AG20443 (cell line): ENCODE measurements at regions not wholly inside any gene's neighbourhood (a gene's known extent, or its start where the extent isn't known, plus 50 kb on each side); places are given as distances from the start of the nearest gene placed in this dataset.
"Not testable (repeated sequence)": the region's sequence is repeated elsewhere in the genome, so short reads cannot be mapped to it uniquely, and the experiment has no call there.

Experiments
- DNase-seq: peaks from one replicate; pipeline ENCODE4 v3.0.0; 2012; ENCODE audit warnings: low spot score, mixed read lengths

- peak; percentile 27 for DNase-seq
Measured at GRCh38 chr9:78714576-78714975, 417.7 kb downstream of the PSAT1 start.

DNA sequence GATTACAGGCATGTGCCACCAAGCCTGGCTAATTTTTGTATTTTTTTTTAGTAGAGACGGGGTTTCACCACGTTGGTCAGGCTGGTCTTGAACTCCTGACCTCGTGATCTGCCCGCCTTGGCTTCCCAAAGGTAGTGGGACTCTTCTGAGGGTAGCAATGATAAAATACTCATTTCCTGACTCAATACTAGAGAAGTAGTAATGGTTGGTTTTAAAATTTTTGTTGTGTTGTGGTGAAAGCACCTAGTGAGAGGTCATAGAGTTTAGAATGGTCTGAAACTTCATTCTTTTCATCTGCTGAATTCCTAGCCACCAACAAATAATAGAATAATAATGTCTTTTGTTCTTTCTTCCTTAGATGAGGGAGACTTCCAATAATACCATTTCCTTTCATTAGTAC, 422.1 kb downstream of the PSAT1 start:
- not testable (repeated sequence) for DNase-seq

GRCh38 chr9:78724896-78725295, 428.0 kb downstream of the PSAT1 start:
- no peak for DNase-seq

DNA sequence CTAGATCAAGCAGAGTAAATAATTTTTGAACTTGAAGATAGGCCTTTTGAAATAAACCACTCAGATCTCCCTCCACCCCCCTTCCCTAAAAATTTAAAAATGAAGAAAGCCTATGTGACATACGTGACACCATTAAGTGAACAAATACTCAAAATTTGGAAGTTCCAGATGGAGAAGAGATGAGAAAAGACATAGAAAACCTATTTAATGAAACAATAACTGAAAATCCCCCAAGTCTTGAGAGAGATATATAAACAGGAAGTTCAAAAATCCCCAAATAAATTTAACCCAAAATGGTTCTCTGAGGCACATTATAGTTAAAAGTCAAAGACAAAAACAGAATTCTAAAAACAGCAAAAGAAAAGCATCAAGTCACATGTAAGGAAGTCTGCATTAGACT, 428.6 kb downstream of the PSAT1 start:
- DNase-seq, result no peak

DNA sequence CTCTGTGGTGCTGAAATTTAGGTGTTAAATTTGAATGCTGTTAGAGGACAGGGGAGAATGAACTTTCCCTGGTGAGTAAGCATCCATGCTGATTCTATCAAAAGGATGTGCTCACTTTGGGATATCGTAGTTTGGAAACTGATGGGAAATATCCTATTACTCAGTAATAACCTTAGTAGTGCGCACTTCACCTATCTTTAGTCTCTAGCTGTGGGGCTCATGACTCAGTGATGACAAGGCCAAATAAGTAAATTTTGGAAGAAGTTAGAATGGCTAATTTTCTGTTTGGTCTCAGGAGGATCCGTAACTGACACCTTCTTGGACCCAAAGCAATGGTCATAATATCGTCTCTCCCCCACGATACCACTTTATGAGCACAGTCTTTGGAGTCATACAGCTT, 448.4 kb downstream of the PSAT1 start:
- no peak for DNase-seq

- no peak for DNase-seq
Measured at GRCh38 chr9:78746010-78746409, 449.1 kb downstream of the PSAT1 start.

DNA sequence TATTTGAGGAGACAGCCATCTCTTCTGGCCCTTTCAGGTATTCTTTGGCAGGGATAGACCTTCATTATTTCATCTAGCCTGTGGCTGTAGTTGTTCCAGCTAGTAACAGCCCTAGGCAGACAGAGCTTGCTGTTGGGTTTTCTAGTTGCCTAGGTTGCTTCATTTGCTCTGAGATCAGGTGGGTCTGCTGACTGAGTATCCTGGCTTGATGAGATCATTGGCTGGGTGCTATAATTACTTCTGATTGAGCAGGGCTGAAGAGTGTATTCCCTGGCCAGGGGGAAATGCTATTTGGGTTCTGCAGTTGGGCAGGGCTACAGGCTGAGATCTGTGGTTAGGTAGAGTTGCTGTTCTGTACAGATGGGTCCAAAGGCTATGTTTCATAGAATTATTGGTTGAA, 456.1 kb downstream of the PSAT1 start:
- DNase-seq, result no peak

- DNase-seq, result no peak
Measured at GRCh38 chr9:78756813-78757510, 460.0 kb downstream of the PSAT1 start.

DNA sequence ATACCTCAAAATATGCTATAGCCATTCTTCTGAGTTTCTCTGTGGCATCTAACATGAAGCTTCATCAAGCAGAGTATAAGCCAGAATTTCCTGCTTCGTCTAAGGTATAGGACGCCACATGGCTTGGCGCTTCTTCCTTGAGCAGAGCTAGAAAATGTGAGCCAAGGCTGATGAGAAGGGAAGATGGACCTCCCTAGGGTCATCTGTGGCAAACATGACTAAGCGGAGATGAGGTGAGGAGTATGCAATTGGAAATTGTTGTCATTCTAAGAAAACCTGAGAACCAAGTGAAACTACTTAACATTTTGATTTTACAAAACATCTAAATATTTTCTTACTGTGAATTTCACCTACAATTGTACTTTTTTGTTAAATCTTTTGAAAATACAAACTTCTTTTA, 466.5 kb downstream of the PSAT1 start:
- DNase-seq, result no peak

- no peak for DNase-seq
Measured at GRCh38 chr9:78765861-78766260, 468.9 kb downstream of the PSAT1 start.

DNA sequence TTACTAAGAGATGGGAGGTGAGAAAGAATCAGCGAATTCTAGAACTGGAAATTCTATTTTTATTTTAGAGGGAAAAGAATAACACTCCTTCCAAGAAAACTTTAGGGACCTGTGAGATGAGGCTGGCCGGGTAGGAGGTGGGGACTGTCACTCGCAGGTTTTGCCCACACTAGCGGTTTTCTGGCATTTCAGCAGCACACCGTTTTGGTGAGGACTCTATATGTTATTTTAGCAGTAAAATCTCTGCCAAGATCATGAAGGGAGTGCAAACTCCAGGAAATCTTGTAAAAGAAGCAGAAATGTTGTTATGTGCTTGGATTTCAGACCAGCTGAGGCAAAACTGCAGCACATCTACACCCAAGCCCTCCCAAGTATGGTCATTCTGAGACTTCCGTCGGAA, 470.6 kb downstream of the PSAT1 start:
- DNase-seq, result no peak

GRCh38 chr9:78769690-78770089, 472.8 kb downstream of the PSAT1 start:
- DNase-seq, result peak; percentile 52

DNA sequence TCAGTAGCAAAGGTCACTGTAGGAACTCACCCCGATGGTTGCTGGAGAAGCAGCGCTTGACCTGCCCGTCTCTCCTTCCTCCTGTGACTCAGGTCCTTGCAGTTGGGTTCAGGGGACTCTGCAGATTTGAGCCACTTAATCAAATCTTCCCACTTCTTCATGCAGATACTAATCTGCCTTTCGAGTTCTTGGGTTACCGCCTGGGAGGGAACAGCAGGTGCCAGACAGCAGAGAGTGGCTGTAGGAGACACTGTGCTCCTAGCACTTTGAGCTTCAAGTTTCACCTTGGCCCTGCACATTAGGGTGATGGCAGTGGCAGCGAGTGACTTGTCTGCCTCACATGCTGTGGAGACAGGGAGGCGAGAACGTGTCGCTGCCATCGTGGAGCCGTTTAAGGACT, 478.3 kb downstream of the PSAT1 start:
- no peak for DNase-seq

GRCh38 chr9:78775696-78776295, 478.9 kb downstream of the PSAT1 start:
- DNase-seq, result no peak

DNA sequence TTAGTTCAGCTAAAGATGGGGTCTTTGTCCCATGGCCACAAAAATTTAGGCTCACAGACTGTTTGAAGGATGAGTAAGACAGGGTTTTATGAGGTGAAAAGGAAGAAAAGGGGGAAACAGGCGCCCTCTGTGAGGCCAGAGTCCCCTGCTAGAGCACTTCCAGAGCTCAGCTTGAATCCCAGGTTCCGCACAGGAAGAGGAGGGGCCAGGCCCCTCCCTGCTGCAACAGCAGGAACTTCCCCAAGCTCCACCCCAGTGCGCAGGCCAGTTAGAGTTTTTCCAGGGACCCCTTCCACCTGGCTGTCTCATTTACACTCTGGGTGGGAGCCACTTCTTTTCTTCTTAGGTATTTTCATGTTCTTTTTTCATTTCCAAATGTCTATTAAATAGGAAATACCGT, 480.8 kb downstream of the PSAT1 start:
- DNase-seq, result no peak

- DNase-seq, result no peak
Measured at GRCh38 chr9:78778318-78778717, 481.4 kb downstream of the PSAT1 start.

DNA sequence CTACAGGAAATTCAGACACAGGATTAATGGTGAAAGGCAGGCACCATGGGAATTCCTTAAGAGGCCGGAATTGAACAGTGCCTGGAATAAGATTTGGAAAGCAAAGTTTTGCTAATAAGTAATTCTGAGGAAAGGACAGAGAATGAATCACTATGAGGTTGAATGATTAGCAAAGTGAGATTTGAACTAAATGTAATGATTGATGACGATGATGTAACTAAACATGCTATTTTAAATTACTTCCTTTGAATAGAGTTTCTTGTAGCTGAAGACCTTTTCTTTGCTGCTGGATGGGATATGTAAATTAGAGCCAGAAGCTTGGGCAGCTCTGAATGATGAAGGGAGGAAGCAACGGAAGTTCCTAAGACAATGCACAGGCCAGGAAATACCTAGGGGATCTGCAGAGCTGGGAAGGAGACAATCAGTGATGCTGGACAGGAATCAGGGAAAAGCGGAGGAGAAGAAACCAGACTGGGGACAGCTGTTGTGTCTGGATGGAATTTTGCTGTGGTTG, 482.0 kb downstream of the PSAT1 start:
- DNase-seq, result no peak

GRCh38 chr9:78781681-78782080, 484.8 kb downstream of the PSAT1 start:
- DNase-seq, result peak; percentile 28

DNA sequence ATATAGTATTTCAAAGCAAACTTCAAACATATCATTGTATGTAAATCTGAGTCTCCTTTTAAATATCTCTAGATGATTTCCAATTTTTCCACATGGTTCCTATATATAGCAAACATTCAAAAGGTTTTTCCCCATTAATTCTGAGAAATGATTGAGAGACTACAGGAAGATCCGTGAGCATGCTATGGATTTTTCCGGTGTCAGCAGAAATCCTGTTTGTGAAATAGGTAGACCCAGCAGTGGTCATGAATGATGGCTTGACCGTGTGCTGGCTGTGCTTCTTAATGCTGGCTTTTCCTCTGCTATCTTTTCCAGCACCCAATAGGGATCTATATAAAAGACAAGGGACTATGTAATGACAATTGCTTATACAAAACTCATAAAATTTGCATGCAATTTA, 485.3 kb downstream of the PSAT1 start:
- DNase-seq, result no peak

DNA sequence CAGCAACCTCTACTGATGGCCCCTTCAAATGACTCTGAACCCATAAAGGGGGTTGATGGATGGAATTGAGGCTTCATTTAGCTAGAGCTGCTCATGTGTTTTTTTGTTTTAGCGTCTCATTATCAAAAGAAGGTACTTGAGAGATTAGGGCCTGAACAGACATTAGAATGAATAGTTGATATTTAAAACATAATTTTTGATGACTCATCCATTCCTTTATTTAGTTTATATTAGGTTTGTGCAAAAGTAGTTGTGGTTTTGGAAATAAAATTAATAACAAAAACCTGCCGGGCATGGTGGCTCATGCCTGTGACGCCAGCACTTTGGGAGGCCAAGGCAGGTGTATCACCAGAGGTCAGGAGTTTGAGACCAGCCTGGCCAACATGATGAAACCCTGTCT, 485.9 kb downstream of the PSAT1 start:
- no peak for DNase-seq

DNA sequence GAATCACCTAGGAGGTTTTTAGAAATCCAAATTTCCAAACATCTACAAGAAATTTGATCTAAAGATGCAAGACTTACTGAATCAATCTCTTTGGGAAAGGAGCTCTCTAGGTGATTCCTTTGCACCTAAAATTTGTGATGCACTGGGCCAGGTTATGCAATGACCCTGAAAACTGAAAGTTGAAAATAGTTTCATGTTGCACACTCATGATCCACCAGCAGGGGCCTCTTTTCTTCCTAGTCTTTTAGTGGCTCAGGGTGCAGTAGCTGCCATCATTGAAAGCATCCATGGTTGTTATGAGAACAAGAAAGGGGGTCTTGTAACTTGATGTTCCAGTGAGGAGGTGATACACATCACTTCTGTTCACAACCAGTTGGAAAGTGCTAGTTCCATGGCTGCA, 486.8 kb downstream of the PSAT1 start:
- no peak for DNase-seq

DNA sequence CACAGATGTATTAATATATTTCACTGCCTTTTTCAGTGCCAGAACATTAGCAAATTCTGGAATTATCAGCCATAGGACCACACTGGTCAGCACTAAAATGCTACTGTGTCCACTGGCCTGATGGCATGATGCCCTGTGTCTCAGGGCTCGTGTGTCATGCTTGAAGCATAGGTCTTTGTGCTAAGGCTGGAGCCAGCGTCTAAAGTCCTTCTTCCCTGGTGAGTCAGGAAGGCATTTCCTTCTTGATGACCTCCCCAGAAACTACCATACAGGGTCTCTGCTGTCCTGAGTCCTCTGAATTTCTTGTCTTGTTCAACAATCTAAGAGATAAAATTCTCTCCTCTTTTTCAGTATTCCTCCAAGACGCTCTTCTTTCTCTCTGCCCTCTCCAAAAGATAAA, 489.9 kb downstream of the PSAT1 start:
- DNase-seq, result peak; percentile 71

DNA sequence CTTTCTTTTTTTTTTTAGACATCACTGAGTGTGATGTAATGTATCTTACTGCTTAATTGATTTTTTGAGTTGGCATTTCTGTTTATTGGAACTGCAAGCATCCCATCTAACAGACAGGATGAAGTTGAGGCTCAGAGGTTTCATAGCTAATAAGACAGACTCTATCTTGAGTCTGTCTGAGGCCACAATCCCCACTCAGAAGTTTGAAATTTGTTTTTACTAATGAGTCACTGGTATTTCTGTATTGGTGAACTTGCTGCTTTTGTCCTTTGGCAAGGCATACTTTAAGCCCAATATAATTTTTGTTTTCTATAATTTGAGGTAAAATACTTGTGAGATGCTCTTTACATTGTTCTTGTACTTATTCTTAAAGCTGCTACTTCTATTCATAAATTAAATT, 491.2 kb downstream of the PSAT1 start:
- peak; percentile 47 for DNase-seq

GRCh38 chr9:78791779-78792178, 494.9 kb downstream of the PSAT1 start:
- DNase-seq, result no peak
